Upper lobe of left lung (tissue), 4 donors: ENCODE measurements at regions not wholly inside any gene's neighbourhood (a gene's known extent, or its start where the extent isn't known, plus 50 kb on each side); places are given as distances from the start of the nearest gene placed in this dataset.

Source experiments
- EP300 ChIP-seq, 4 donors: sonication (generic); formaldehyde crosslinking; IDR thresholded peaks; one replicate each; pipeline ENCODE4 v1.5.1; 2017; ENCODE audit warnings: antibody characterized with exemption in 4 of 4, control low read depth in 2 of 4
- POLR2A ChIP-seq, 4 donors: fragments of 450-650 bp; IDR thresholded peaks; one replicate each; pipeline ENCODE4 v1.5.1; 2016 to 2017; ENCODE audit warnings: antibody characterized with exemption in 4 of 4, mild to moderate bottlenecking in 2 of 4
- POLR2AphosphoS5 ChIP-seq, 2 donors: sonication (generic); formaldehyde crosslinking; IDR thresholded peaks; one replicate each; pipeline ENCODE4 v1.5.1; 2017; ENCODE audit warnings: antibody characterized with exemption in 2 of 2
- TF ChIP-seq, protein P1 (sequence below), 6 experiments: fragments of 450-650 bp in 4 of 6; fragments of 200-600 bp in 2 of 6; sonication (generic) in 2 of 6; IDR thresholded peaks; one replicate each; pipeline ENCODE4 v1.5.1; 2016 to 2019; ENCODE audit warnings: antibody characterized with exemption in 6 of 6

DNA sequence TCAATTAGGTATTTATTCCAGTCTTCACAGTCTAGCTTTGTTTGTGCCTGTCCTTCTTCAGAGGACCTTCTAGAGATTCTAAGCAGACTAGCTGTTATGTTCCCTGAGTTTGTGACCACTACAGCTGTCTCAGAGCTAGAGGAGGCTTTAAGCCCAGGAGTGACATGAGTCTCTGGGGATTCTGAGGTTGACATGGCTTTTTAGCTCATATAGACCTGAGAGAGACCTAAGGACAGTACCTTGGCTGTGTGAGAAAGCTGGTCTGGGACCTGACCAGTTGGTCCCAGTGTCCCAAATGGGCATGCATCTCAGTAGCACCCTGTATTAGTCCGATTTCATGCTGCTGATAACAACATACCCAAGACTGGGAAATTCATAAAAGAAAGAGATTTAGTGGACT is 330.2 kb downstream of the DIPK2A start:
- TF ChIP-seq POLR2AphosphoS5 (IDR thresholded peaks at IDR 0.05) = no peak
- TF ChIP-seq, protein P1, sequence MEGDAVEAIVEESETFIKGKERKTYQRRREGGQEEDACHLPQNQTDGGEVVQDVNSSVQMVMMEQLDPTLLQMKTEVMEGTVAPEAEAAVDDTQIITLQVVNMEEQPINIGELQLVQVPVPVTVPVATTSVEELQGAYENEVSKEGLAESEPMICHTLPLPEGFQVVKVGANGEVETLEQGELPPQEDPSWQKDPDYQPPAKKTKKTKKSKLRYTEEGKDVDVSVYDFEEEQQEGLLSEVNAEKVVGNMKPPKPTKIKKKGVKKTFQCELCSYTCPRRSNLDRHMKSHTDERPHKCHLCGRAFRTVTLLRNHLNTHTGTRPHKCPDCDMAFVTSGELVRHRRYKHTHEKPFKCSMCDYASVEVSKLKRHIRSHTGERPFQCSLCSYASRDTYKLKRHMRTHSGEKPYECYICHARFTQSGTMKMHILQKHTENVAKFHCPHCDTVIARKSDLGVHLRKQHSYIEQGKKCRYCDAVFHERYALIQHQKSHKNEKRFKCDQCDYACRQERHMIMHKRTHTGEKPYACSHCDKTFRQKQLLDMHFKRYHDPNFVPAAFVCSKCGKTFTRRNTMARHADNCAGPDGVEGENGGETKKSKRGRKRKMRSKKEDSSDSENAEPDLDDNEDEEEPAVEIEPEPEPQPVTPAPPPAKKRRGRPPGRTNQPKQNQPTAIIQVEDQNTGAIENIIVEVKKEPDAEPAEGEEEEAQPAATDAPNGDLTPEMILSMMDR (IDR thresholded peaks at IDR 0.05) = no peak
- no peak for TF ChIP-seq POLR2A (IDR thresholded peaks at IDR 0.05)
- no peak for TF ChIP-seq EP300 (IDR thresholded peaks at IDR 0.05)
